ENCODE measurements at regions not wholly inside any gene's neighbourhood (a gene's known extent, or its start where the extent isn't known, plus 50 kb on each side); places are given as distances from the start of the nearest gene placed in this dataset.

DNA sequence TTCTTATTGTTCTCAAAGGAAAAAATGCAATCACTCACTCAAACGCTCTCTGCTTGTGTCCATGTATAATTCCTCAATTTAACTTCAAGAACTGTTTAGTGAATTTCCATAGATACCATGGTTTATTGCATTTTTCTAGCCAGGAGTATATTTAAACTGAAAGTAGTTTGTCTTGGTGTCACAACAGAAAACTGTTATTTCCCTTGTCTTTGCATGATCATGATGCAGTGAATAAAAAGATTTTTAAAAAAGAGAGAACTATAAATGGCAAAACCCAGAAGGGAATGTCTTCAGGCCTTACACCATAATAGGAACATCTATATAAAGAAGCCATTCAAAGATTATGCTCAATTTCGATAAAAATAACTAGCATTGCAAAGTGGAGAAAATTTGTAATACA is 523.5 kb upstream of the ADGRL4 start:
- no peak for DNase-seq (ENCODE audit: low spot score in 2 of 2)
- Histone ChIP-seq H3K9me3 (no peaks in the 10 kb centered on the region), H3K36me3 (no peaks in the 10 kb centered on the region), H3K4me3 (no peak overlapping the region), H3K4me1 (no peaks in the 10 kb centered on the region), H3K27ac (no peak overlapping the region), H3K27me3 (no peaks in the 10 kb centered on the region)
- intact Hi-C loops (cut with DNase I; ENCODE audit: low total_unique reads) = no loop called here
- TF ChIP-seq CTCF (IDR thresholded peaks at IDR 0.05) (no peak), POLR2A (IDR thresholded peaks at IDR 0.05) (no peak), POLR2AphosphoS5 (IDR thresholded peaks at IDR 0.05) (no peak)

DNA sequence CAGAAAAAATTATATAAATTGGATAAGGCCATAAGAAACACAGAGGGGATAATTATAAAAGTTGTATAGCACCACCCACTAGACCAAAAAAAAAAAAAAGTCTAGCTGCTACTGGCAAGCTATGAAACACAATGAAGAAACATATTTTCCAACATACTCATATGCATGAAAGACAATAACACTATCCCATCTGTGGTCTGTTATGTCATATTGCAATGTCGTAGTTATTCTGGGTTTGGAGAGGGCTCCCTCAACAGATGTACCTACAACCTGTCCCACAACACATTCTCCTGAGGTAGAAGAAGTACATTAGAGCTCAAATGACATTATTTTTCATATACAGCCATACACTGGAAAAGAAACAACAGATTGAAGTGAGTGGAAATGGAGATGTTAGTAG is 517.6 kb upstream of the ADGRL4 start:
- TF ChIP-seq CTCF (IDR thresholded peaks at IDR 0.05) = no peak
- TF ChIP-seq POLR2AphosphoS5 (IDR thresholded peaks at IDR 0.05) = no peak
- no peak for TF ChIP-seq POLR2A (IDR thresholded peaks at IDR 0.05)
- H3K36me3 ChIP-seq = no peaks in the 10 kb centered on the region
- intact Hi-C loops (cut with DNase I; ENCODE audit: low total_unique reads) = no loop called here
- no peak for DNase-seq (ENCODE audit: low spot score in 2 of 2)
- no peak overlapping the region for H3K4me3 ChIP-seq
- no peaks in the 10 kb centered on the region for H3K4me1 ChIP-seq
- no peaks in the 10 kb centered on the region for H3K27me3 ChIP-seq
- H3K9me3 ChIP-seq = no peaks in the 10 kb centered on the region
- no peak overlapping the region for H3K27ac ChIP-seq

- no peak for DNase-seq (ENCODE audit: low spot score in 2 of 2)
- Histone ChIP-seq H3K36me3 (no peaks in the 10 kb centered on the region), H3K27ac (no peak overlapping the region), H3K4me1 (no peaks in the 10 kb centered on the region), H3K4me3 (no peak overlapping the region), H3K9me3 (no peaks in the 10 kb centered on the region), H3K27me3 (no peaks in the 10 kb centered on the region)
- intact Hi-C loops (cut with DNase I; ENCODE audit: low total_unique reads) = no loop called here
- no peak for TF ChIP-seq CTCF (IDR thresholded peaks at IDR 0.05)
- no peak for TF ChIP-seq POLR2AphosphoS5 (IDR thresholded peaks at IDR 0.05)
- TF ChIP-seq POLR2A (IDR thresholded peaks at IDR 0.05) = no peak
Measured at GRCh38 chr1:79519084-79519760, 512.7 kb upstream of the ADGRL4 start.

- no peak overlapping the region for H3K27ac ChIP-seq
- H3K27me3 ChIP-seq = no peaks in the 10 kb centered on the region
- intact Hi-C loops (cut with DNase I; ENCODE audit: low total_unique reads) = no loop called here
- TF ChIP-seq CTCF (IDR thresholded peaks at IDR 0.05) (no peak), POLR2AphosphoS5 (IDR thresholded peaks at IDR 0.05) (no peak), POLR2A (IDR thresholded peaks at IDR 0.05) (no peak)
- H3K9me3 ChIP-seq = no peaks in the 10 kb centered on the region
- no peak for DNase-seq (ENCODE audit: low spot score in 2 of 2)
- no peaks in the 10 kb centered on the region for H3K36me3 ChIP-seq
- H3K4me1 ChIP-seq = no peaks in the 10 kb centered on the region
- H3K4me3 ChIP-seq = no peak overlapping the region
Measured at GRCh38 chr1:79517470-79518224, 511.1 kb upstream of the ADGRL4 start.

GRCh38 chr1:79507770-79508169 is 501.2 kb upstream of the ADGRL4 start:
- intact Hi-C loops (cut with DNase I; ENCODE audit: low total_unique reads) = no loop called here
- H3K27ac ChIP-seq = no peak overlapping the region
- H3K27me3 ChIP-seq = no peaks in the 10 kb centered on the region
- no peaks in the 10 kb centered on the region for H3K9me3 ChIP-seq
- no peaks in the 10 kb centered on the region for H3K4me1 ChIP-seq
- H3K36me3 ChIP-seq = no peaks in the 10 kb centered on the region
- no peak overlapping the region for H3K4me3 ChIP-seq
- no peak for DNase-seq (ENCODE audit: low spot score in 2 of 2)
- TF ChIP-seq CTCF (IDR thresholded peaks at IDR 0.05) = no peak

Data from breast epithelium (tissue), 4 donors.